Cardiac fibroblast (primary cell): ENCODE measurements at regions not wholly inside any gene's neighbourhood (a gene's known extent, or its start where the extent isn't known, plus 50 kb on each side); places are given as distances from the start of the nearest gene placed in this dataset.

Experiments used
- DNase-seq, 2 donors: peaks; one replicate each; pipeline versions ENCODE4 v3.0.0 to v3.0.0-alpha.2; 2010; ENCODE audit warnings: low read depth in 2 of 2
- H3K4me3 ChIP-seq, 2 donors: replicated peaks in 1 of 2; 1 replicate in 1 of 2; 2 replicates in 1 of 2; pipeline ENCODE4 v1.5.1; 2011; ENCODE audit warnings: low read depth in 2 of 2, low read length in 2 of 2, mild to moderate bottlenecking in 2 of 2, moderate library complexity in 1 of 2
- CTCF ChIP-seq: IDR thresholded peaks from one replicate; pipeline ENCODE4 v1.5.1; 2011; ENCODE audit warnings: low read depth, mild to moderate bottlenecking, low read length, inconsistent platforms

GRCh38 chr6:44036196-44036595 is 91.1 kb downstream of the MRPL14 start:
- no peak overlapping the region for H3K4me3 ChIP-seq
- no peak for TF ChIP-seq CTCF
- DNase-seq = peak in 1 of 2 donors; percentile 46

- DNase-seq = peak; percentile 45 to 78
- no peak overlapping the region for H3K4me3 ChIP-seq
- TF ChIP-seq CTCF = no peak
These were observed 91.6 kb downstream of the MRPL14 start for GRCh38 chr6:44035621-44036020.

GRCh38 chr6:44034931-44035345 is 92.3 kb downstream of the MRPL14 start:
- TF ChIP-seq CTCF = no peak
- H3K4me3 ChIP-seq = no peak overlapping the region
- peak in 1 of 2 donors; percentile 48 for DNase-seq

GRCh38 chr6:44034391-44034861 is 92.8 kb downstream of the MRPL14 start:
- no peak for TF ChIP-seq CTCF
- peak in 1 of 2 donors; percentile 37 for DNase-seq
- no peak overlapping the region for H3K4me3 ChIP-seq

GRCh38 chr6:44030812-44031454 is 96.3 kb downstream of the MRPL14 start:
- DNase-seq = no peak
- H3K4me3 ChIP-seq = no peak overlapping the region
- TF ChIP-seq CTCF = no peak

GRCh38 chr6:44029444-44030185 is 97.6 kb downstream of the MRPL14 start:
- no peak for TF ChIP-seq CTCF
- DNase-seq = peak; percentile 57 to 69
- no peak overlapping the region for H3K4me3 ChIP-seq
